ENCODE measurements at regions not wholly inside any gene's neighbourhood (a gene's known extent, or its start where the extent isn't known, plus 50 kb on each side); places are given as distances from the start of the nearest gene placed in this dataset.

GRCh38 chr10:44034946-44035345 is 350.0 kb downstream of the CXCL12 start:
- TF ChIP-seq ZNF565 (CRISPR knock-in tag; conservative IDR thresholded peaks at IDR 0.05; ENCODE audit: low read depth) (no peak), ISL1 (CRISPR knock-in tag; IDR thresholded peaks at IDR 0.05) (no peak), CSDC2 (CRISPR knock-in tag; IDR thresholded peaks at IDR 0.05) (no peak), ZC3H10 (CRISPR knock-in tag; IDR thresholded peaks at IDR 0.05) (no peak)
- TF ChIP-seq, protein P1, sequence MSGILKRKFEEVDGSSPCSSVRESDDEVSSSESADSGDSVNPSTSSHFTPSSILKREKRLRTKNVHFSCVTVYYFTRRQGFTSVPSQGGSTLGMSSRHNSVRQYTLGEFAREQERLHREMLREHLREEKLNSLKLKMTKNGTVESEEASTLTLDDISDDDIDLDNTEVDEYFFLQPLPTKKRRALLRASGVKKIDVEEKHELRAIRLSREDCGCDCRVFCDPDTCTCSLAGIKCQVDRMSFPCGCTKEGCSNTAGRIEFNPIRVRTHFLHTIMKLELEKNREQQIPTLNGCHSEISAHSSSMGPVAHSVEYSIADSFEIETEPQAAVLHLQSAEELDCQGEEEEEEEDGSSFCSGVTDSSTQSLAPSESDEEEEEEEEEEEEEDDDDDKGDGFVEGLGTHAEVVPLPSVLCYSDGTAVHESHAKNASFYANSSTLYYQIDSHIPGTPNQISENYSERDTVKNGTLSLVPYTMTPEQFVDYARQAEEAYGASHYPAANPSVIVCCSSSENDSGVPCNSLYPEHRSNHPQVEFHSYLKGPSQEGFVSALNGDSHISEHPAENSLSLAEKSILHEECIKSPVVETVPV (CRISPR knock-in tag; IDR thresholded peaks at IDR 0.05): no peak

Data from SK-N-SH treated with all-trans-retinoic acid at 6 μM for 48 hours (cell line).